ENCODE measurements at regions not wholly inside any gene's neighbourhood (a gene's known extent, or its start where the extent isn't known, plus 50 kb on each side); places are given as distances from the start of the nearest gene placed in this dataset.
"Not testable (repeated sequence)": the region's sequence is repeated elsewhere in the genome, so short reads cannot be mapped to it uniquely, and the experiment has no call there.

DNA sequence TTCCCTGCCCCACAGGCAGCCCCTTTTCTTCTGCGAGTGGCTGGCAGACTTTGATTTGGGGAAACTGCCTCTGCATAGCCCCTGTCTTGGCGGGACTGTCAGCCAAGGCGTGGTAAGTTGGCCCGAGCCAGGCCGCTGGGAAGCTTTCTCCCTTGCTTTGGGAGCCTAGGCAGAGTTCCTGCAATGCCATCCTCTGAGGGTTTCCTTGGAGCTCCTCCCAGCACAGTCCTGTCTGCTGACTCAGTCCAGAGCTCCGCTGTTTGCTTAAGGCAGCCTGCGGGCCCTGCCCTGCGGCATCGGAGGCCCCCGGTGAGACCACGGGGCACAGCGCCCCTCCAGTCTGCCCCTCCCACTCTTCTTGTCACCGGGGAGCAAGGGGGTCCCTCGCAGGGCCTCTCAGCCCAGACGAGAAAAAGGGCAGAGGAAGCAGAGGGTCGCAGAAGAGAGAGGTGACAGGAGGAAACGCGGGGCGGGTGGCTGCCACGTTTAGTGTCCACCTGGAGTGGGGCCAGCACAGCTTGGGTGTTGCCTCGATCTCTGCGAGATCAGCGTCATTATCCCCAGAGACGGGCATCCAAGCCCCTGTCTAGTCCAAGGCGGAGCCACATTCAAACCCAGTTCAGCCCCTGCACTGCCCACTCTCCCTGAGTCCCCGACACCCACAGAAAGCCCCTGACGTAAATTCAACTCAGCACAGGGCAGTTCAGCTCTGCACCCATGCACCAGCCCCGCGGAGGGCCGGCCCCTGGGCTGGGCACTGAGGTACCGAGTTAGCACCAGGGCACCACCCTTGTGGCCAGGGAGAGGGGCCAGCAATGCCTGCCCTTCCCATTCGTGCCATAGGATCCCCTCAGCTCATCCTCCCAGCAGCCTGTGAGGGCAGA lies 59.0 kb upstream of the CHST15 start:
- intact Hi-C loops (cut with DNase I), result no loop called here
- ATAC-seq (peak; percentile 73), DNase-seq (ENCODE audit: missing footprints) (peak; percentile 81)

DNA sequence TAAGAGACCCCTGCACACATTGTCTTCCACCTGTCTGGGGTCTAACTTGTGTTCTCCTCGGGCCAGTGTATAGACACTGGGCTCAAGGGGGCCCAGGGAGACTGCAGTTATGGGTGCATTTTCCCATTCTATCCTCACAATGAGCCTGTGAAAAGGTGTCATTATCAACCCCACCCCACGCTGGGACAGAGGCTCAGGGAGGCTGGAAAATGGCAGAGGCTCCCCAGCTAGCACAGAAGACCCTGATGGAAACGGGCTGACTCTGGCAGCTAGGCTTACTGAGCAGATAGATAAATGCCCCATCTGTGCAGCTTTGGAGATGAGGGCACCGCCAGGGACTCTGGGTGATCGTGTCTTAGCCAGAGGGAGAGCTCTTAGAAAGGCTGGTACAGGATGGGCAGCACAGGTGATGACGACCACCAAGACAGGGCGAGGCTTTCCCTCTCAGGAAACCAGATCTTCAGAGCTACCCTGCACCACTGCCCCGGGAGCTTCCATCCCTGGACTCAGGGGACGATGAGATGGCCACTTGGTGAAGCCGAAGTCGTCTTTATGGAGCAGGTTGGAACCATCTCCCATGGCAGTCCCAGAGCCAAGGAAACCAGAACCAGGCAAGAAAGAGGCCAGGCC lies 58.2 kb upstream of the CHST15 start:
- no peak for ATAC-seq
- intact Hi-C loops (cut with DNase I), result no loop called here
- no peak for DNase-seq (ENCODE audit: missing footprints)

- ATAC-seq (no peak), DNase-seq (ENCODE audit: missing footprints) (no peak)
- intact Hi-C loops (cut with DNase I), result no loop called here
These were observed 57.5 kb upstream of the CHST15 start for GRCh38 chr10:124150807-124151417.

- DNase-seq (ENCODE audit: missing footprints), result no peak
- intact Hi-C loops (cut with DNase I), result no loop called here
These were observed 56.9 kb upstream of the CHST15 start for GRCh38 chr10:124150189-124150806.

GRCh38 chr10:124149189-124150042 lies 56.0 kb upstream of the CHST15 start:
- no peak for ATAC-seq
- DNase-seq (ENCODE audit: missing footprints), result no peak
- intact Hi-C loops (cut with DNase I), result loop anchor here (1.0 kb wide), 1 partner anchor 25 kb away; no protein-coding TSS in a partner anchor

More at GRCh38 chr10:124150189-124150806, 56.9 kb upstream of the CHST15 start:
- no peak for ATAC-seq

DNA sequence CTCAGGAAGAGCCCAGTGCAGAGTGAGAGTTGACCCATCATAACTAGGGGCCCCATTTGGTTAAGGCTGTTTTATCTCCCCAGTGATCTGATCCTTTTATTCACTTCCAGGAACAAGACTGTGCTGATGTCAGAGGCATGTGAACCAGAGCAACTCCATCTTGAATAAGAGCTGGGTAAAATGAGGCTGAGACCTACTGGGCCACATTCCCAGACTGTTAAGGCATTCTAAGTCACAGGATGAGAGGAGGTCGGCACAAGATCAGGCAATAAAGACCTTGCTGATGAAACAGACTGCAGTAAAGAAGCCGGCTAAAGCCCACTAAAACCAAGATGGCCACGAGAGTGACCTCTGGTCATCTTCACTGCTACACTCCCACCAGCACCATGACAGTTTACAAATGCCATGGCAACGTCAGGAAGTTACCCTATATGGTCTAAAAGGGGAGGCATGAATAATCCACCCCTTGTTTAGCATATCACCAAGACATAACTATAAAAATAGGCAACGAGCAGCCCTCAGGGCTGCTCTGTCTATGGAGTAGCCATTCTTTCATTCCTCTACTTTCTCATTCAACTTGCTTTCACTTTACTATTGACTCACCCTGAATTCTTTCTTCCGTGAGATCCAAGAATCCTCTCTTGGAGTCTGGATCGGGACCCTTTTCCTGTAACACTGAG lies 55.3 kb upstream of the CHST15 start:
- DNase-seq (ENCODE audit: missing footprints); ATAC-seq: not testable (repeated sequence)
- intact Hi-C loops (cut with DNase I), result loop anchor here (1.0 kb wide), 1 partner anchor 24 kb away; no protein-coding TSS in a partner anchor

GRCh38 chr10:124146483-124146882 lies 53.1 kb upstream of the CHST15 start:
- intact Hi-C loops (cut with DNase I), result no loop called here
- no peak for DNase-seq (ENCODE audit: missing footprints)
- no peak for ATAC-seq

DNA sequence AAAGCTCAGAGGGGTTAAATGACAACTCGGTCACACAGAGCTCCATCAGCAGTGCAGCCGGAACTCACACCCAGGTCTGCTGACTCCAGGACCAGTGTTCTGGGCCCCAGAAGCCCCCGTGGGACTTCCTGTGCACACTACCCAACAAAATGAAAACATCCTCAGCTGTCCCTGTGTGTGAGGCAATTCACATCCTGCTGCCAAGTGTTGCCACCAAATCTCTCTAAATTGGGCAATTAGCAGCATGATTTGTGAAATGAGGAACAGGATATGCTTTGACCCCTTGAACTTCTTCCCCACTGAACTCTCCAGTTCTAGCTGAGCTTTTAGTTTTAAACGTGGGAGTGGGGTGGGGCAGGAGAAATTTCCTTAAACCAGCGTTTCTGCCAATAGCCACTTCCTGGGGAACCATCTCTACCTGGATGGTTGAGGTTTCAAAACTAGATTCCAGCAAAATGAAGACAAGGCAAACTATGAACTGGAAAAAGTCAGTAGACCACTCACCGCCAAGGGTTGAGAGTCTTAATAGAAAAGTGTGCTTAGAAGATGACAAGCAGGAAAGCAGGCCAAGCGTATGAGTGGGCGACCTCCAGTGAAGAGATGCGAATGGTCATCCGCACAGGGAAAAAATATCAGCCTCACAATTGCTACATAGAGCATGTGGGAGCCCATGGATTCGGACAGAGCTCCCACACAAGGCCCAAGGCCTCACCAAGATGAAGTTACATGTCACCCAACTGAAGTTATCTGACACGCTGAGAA lies 51.9 kb upstream of the CHST15 start:
- DNase-seq (ENCODE audit: missing footprints) (peak; percentile 90), ATAC-seq (peak; percentile 92)
- intact Hi-C loops (cut with DNase I), result no loop called here

GRCh38 chr10:124144536-124144935 lies 51.1 kb upstream of the CHST15 start:
- peak; percentile 7 for ATAC-seq
- DNase-seq (ENCODE audit: missing footprints), result no peak
- intact Hi-C loops (cut with DNase I), result no loop called here

DNA sequence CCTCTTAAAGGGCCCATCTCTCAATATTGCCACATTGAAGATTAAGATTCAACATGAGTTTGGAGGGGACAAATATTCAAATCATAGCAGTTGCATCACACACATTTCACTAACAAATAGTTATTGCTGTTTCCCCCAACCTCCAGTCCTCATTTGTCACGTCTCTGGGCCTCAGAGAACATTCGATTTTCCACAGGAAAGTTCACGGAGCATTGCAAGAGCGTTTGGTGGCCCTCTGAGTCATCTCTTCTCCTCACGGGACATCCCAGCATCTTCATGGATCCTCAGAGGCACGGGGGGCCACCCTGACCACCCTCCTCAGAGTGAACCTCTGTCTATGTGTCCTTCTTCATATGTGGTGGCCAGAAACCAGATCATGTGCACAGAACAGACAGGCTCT lies 50.3 kb upstream of the CHST15 start:
- DNase-seq (ENCODE audit: missing footprints) (no peak), ATAC-seq (no peak)
- intact Hi-C loops (cut with DNase I), result no loop called here
